ENCODE measurements at regions not wholly inside any gene's neighbourhood (a gene's known extent, or its start where the extent isn't known, plus 50 kb on each side); places are given as distances from the start of the nearest gene placed in this dataset.
"Not testable (repeated sequence)": the region's sequence is repeated elsewhere in the genome, so short reads cannot be mapped to it uniquely, and the experiment has no call there.

DNA sequence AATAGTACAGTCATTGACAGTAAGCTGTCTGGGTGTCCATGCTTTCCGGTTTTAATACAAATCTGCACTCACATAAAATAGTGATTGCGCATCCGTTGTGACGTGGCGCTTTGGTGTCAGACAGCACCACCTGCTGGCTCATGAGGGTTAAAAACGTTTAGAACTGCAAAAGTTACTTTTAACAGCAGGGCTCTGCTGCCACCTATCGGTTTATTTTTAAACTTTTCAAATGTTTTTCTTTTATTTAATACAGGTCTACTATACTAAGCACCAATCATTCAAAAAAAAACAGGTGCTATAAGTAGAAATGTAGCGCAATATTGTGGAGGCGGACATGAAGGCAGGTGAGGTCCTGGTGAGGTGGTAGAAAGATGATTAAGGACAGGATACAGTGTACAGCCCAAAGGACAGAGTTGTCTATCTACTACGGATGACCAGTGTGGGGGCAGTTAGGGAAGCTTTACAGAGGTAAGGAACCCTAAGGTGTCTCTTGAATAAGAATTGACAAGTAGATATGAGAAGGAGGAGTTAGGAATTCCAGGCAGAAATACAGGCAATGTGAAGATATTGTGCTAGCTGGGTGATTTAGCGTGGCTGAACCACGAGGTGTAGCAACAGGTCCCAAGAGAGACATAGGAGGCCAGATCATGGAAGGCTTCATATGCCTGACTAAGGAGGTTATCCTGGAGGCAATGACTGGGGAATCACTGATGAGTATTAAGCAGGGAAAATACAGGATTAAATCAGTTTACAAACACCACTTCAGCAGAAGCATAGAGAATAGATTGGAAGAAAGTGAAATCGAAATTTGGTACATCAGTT lies 91.5 kb upstream of the PRB2 start:
- POLR2A ChIA-PET: interaction anchor here (1.0 kb wide), 1 partner anchor 59 kb away, joined by 3 read pairs; no protein-coding TSS in a partner anchor

DNA sequence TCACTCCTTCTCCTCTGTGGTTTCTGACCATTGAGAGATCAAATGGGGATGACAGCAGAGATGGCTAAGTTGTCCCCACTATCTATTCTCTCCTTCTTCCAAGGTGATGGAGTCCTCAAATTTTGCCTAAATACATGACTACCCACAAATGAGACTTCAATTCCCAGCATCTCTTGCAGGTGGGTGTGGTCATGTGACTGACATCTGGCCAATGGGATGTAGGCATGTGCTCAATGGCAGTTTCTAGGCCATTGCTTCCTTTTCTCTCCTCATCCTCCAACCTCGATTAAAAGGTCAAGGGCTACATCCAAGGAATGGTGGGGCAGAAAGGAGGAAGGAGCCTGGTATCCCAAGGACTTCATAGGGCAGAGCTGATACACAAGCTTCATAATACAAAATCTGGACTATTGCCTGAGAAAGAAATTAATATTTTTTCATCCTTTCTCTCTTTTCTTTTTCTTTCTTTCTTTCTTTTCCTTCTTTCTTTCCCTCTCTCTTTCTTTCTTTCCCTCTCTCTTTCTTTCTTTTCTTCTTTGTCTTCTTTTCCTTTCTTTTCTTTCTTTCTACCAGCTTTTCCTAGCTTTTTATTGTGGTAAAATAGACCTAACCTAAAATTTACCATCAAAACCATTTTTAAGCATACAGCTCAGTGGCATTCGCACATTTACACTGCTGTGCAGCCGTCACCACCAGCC lies 100.9 kb upstream of the PRB2 start:
- Mint-ChIP-seq H3K27ac (no peak overlapping the region), H3K36me3 (no peaks in the 10 kb centered on the region), H3K4me3 (no peak overlapping the region), H3K27me3 (peaks cover 18 to 25% (median 22%) of the 10 kb centered on the region in 5 donors), H3K4me1 (peaks cover 0 to 6% (median 0%) of the 10 kb centered on the region in 7 donors), H3K9me3 (peaks cover 0 to 8% (median 3%) of the 10 kb centered on the region in 11 donors)
- no peaks in the 10 kb centered on the region for H3K4me1 ChIP-seq (ENCODE audit: control insufficient read depth in 2 of 2, insufficient read depth in 2 of 2, low read length in 2 of 2)
- ChIA-PET CTCF (interaction anchor here (1.2 kb wide), 1 partner anchor 9 kb away, joined by 10 read pairs; no protein-coding TSS in a partner anchor), POLR2A (no interaction called here)
- H3K27me3 ChIP-seq (ENCODE audit: control insufficient read depth in 2 of 2, insufficient read depth in 2 of 2, low read length in 2 of 2): no peaks in the 10 kb centered on the region
- H3K4me3 ChIP-seq (ENCODE audit: low read length): no peak overlapping the region
- DNase-seq: no peak
- no peaks in the 10 kb centered on the region for H3K36me3 ChIP-seq (ENCODE audit: control insufficient read depth in 2 of 3, insufficient read depth in 3 of 3, low read length in 3 of 3)
- no peaks in the 10 kb centered on the region for H3K9me3 ChIP-seq (ENCODE audit: control insufficient read depth in 2 of 3, low read length in 3 of 3)
- H3K27ac ChIP-seq (ENCODE audit: low read depth, low read length): no peak overlapping the region
- no peak for ATAC-seq
- intact Hi-C loops (cut with micrococcal nuclease): no loop called here

More for the DNA sequence above, 91.5 kb upstream of the PRB2 start:
- Mint-ChIP-seq H3K27ac (peak overlapping the region in 1 of 9 donors; percentile 37), H3K36me3 (no peaks in the 10 kb centered on the region), H3K27me3 (peaks cover 0 to 11% (median 0%) of the 10 kb centered on the region in 5 donors), H3K4me3 (peak overlapping the region in 3 of 10 donors; percentile 24 to 54 (median 28)), H3K4me1 (peaks cover 0 to 9% (median 7%) of the 10 kb centered on the region in 7 donors), H3K9me3 (no peaks in the 10 kb centered on the region)
- H3K9me3 ChIP-seq (ENCODE audit: control insufficient read depth in 2 of 3, low read length in 3 of 3): no peaks in the 10 kb centered on the region
- no peaks in the 10 kb centered on the region for H3K27me3 ChIP-seq (ENCODE audit: control insufficient read depth in 2 of 2, insufficient read depth in 2 of 2, low read length in 2 of 2)
- no peak overlapping the region for H3K27ac ChIP-seq (ENCODE audit: low read depth, low read length)
- peak; percentile 99 for ATAC-seq
- CTCF ChIA-PET: interaction anchor here (0.6 to 4.5 kb wide), 16 partner anchors 10 to 819 kb away, joined by 3 to 35 read pairs (median 4); no protein-coding TSS in a partner anchor
- H3K36me3 ChIP-seq (ENCODE audit: control insufficient read depth in 2 of 3, insufficient read depth in 3 of 3, low read length in 3 of 3): no peaks in the 10 kb centered on the region
- no peak overlapping the region for H3K4me3 ChIP-seq (ENCODE audit: low read length)
- no peaks in the 10 kb centered on the region for H3K4me1 ChIP-seq (ENCODE audit: control insufficient read depth in 2 of 2, insufficient read depth in 2 of 2, low read length in 2 of 2)
- intact Hi-C loops (cut with micrococcal nuclease): loop anchor here (1.0 to 10.0 kb wide), 12 partner anchors 58 to 1334 kb away; partner anchors contain the start of genes MAGOHB (in 1 of the 2) and TAS2R46 (in 1 of the 2)
- DNase-seq: peak; percentile 44 to 85 (median 78)

DNA sequence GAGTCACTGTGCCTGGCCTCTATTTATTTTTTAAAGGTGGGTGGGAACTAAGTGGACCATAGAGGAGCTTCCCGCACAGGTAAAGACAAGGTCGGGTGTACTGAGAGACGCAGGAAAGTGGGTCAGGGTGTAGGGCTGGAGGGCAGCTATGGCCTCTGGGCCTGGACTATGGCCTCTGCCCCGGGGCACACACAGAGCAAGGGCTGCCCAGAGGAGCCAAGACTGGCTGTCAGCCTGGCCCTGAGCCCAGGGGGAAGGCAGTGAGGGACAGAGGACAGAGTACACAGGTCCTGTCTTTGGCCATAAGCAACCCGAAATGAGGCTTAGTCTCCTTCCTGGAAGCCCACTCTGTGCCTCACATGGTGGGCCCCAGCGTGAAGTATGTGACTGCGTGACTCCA lies 102.1 kb upstream of the PRB2 start:
- Histone ChIP-seq H3K4me3 (ENCODE audit: low read length) (no peak overlapping the region), H3K27ac (ENCODE audit: low read depth, low read length) (no peak overlapping the region), H3K4me1 (ENCODE audit: control insufficient read depth in 2 of 2, insufficient read depth in 2 of 2, low read length in 2 of 2) (no peaks in the 10 kb centered on the region), H3K36me3 (ENCODE audit: control insufficient read depth in 2 of 3, insufficient read depth in 3 of 3, low read length in 3 of 3) (no peaks in the 10 kb centered on the region), H3K9me3 (ENCODE audit: control insufficient read depth in 2 of 3, low read length in 3 of 3) (no peaks in the 10 kb centered on the region), H3K27me3 (ENCODE audit: control insufficient read depth in 2 of 2, insufficient read depth in 2 of 2, low read length in 2 of 2) (no peaks in the 10 kb centered on the region)
- ChIA-PET POLR2A (no interaction called here), CTCF (interaction anchor here (0.6 to 1.2 kb wide), 3 partner anchors 10 to 606 kb away, joined by 3 to 10 read pairs (median 3); no protein-coding TSS in a partner anchor)
- Mint-ChIP-seq H3K4me1 (peaks cover 0 to 6% (median 0%) of the 10 kb centered on the region in 7 donors), H3K9me3 (peaks cover 0 to 13% (median 4%) of the 10 kb centered on the region in 11 donors), H3K36me3 (no peaks in the 10 kb centered on the region), H3K4me3 (no peak overlapping the region), H3K27ac (no peak overlapping the region), H3K27me3 (peaks cover 22 to 31% (median 25%) of the 10 kb centered on the region in 5 donors)
- intact Hi-C loops (cut with micrococcal nuclease): no loop called here
- ATAC-seq: no peak
- DNase-seq: no peak

DNA sequence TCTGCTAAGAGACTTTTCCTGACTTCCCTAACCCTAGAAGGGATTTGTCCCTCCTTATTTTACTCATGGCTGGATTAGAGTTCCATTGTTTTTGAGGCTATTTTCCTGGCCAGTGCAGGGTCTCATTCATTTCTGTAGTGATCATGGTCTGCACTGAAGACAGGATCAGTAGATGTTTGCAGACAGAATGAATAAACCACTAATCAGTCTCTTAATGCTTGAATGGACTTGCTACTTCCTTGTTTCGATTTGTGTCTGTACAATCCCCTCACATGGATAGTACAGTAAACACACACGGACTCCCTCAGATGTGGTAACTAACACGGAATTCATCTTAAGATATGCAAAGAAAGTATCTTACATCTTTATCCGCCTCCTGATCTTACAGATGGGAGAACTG lies 102.6 kb upstream of the PRB2 start:
- no peaks in the 10 kb centered on the region for H3K36me3 ChIP-seq (ENCODE audit: control insufficient read depth in 2 of 3, insufficient read depth in 3 of 3, low read length in 3 of 3)
- POLR2A ChIA-PET: no interaction called here
- H3K9me3 ChIP-seq (ENCODE audit: control insufficient read depth in 2 of 3, low read length in 3 of 3): no peaks in the 10 kb centered on the region
- H3K27ac Mint-ChIP-seq: no peak overlapping the region
- H3K27me3 Mint-ChIP-seq: peaks cover 22 to 36% (median 25%) of the 10 kb centered on the region in 5 donors
- no peak for DNase-seq
- H3K4me1 ChIP-seq (ENCODE audit: control insufficient read depth in 2 of 2, insufficient read depth in 2 of 2, low read length in 2 of 2): no peaks in the 10 kb centered on the region
- H3K4me1 Mint-ChIP-seq: peaks cover 0 to 6% (median 0%) of the 10 kb centered on the region in 7 donors
- no peaks in the 10 kb centered on the region for H3K36me3 Mint-ChIP-seq
- H3K9me3 Mint-ChIP-seq: peaks cover 0 to 13% (median 4%) of the 10 kb centered on the region in 11 donors
- intact Hi-C loops (cut with micrococcal nuclease): no loop called here
- CTCF ChIA-PET: interaction anchor here (0.6 kb wide), 2 partner anchors 13 to 607 kb away, joined by 3 read pairs; no protein-coding TSS in a partner anchor
- no peak overlapping the region for H3K4me3 Mint-ChIP-seq
- no peak overlapping the region for H3K27ac ChIP-seq (ENCODE audit: low read depth, low read length)
- no peak overlapping the region for H3K4me3 ChIP-seq (ENCODE audit: low read length)
- H3K27me3 ChIP-seq (ENCODE audit: control insufficient read depth in 2 of 2, insufficient read depth in 2 of 2, low read length in 2 of 2): no peaks in the 10 kb centered on the region
- no peak for ATAC-seq

DNA sequence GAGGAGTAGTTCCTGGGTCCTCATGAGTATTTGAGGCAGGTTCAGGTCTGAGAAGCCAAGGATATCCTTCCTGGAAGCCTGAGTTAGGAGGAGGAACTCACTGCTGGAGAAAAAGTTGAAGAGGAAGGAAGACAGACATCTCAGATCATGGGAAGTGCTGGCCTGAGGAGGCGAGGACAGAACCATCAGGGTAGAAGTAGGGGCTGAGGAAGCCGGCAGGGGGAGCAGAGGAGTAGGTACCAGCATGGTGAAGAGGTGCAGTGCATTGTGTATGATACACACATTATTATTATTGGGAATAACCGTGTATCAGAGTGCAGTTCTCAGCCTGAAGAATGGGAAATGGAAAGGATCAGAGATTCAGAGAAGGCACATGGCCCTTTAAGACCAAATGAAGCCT lies 103.2 kb upstream of the PRB2 start:
- H3K9me3 ChIP-seq (ENCODE audit: control insufficient read depth in 2 of 3, low read length in 3 of 3); CTCF ChIA-PET; H3K4me1 Mint-ChIP-seq; intact Hi-C loops (cut with micrococcal nuclease); H3K27me3 ChIP-seq (ENCODE audit: control insufficient read depth in 2 of 2, insufficient read depth in 2 of 2, low read length in 2 of 2); H3K36me3 Mint-ChIP-seq; H3K36me3 ChIP-seq (ENCODE audit: control insufficient read depth in 2 of 3, insufficient read depth in 3 of 3, low read length in 3 of 3); H3K4me1 ChIP-seq (ENCODE audit: control insufficient read depth in 2 of 2, insufficient read depth in 2 of 2, low read length in 2 of 2); H3K27ac Mint-ChIP-seq; H3K4me3 ChIP-seq (ENCODE audit: low read length); POLR2A ChIA-PET; H3K27ac ChIP-seq (ENCODE audit: low read depth, low read length); DNase-seq; ATAC-seq: not testable (repeated sequence)
- peaks cover 22 to 38% (median 25%) of the 10 kb centered on the region in 5 donors for H3K27me3 Mint-ChIP-seq
- H3K4me3 Mint-ChIP-seq: peak overlapping the region in 1 of 10 donors; percentile 23
- peaks cover 0 to 13% (median 4%) of the 10 kb centered on the region in 11 donors for H3K9me3 Mint-ChIP-seq

DNA sequence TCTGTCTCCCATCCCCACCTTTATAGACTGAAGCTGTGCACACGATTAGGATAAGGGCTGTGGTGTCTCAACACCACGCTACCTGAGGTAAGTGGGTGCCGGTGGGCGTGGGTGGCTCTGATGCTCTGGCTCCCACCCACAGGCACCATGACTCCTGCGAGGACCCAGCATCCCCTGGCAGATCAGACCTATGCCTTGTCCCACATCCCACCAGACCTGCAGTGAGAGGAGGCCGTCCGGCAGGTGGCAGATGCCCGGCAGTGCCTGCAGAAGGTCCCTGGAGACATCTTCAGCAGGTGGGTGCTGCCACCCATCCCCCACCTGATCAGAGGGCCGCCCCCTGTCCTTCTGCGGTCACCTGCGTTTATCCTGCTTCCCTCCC lies 104.4 kb upstream of the PRB2 start:
- Mint-ChIP-seq H3K27ac (no peak overlapping the region), H3K9me3 (peaks cover 0 to 13% (median 4%) of the 10 kb centered on the region in 11 donors), H3K4me3 (no peak overlapping the region), H3K27me3 (peaks cover 22 to 38% (median 25%) of the 10 kb centered on the region in 5 donors), H3K36me3 (no peaks in the 10 kb centered on the region), H3K4me1 (peaks cover 0 to 6% (median 0%) of the 10 kb centered on the region in 7 donors)
- H3K27me3 ChIP-seq (ENCODE audit: control insufficient read depth in 2 of 2, insufficient read depth in 2 of 2, low read length in 2 of 2): no peaks in the 10 kb centered on the region
- DNase-seq (no peak), ATAC-seq (no peak)
- no peak overlapping the region for H3K27ac ChIP-seq (ENCODE audit: low read depth, low read length)
- no peaks in the 10 kb centered on the region for H3K36me3 ChIP-seq (ENCODE audit: control insufficient read depth in 2 of 3, insufficient read depth in 3 of 3, low read length in 3 of 3)
- H3K9me3 ChIP-seq (ENCODE audit: control insufficient read depth in 2 of 3, low read length in 3 of 3): no peaks in the 10 kb centered on the region
- H3K4me3 ChIP-seq (ENCODE audit: low read length): no peak overlapping the region
- intact Hi-C loops (cut with micrococcal nuclease): loop anchor here in 1 of 2 donors (1.0 kb wide), 1 partner anchor 47 kb away; no protein-coding TSS in a partner anchor
- ChIA-PET CTCF (no interaction called here), POLR2A (interaction anchor here (1.1 kb wide), 1 partner anchor 56 kb away, joined by 4 read pairs; no protein-coding TSS in a partner anchor)
- H3K4me1 ChIP-seq (ENCODE audit: control insufficient read depth in 2 of 2, insufficient read depth in 2 of 2, low read length in 2 of 2): no peaks in the 10 kb centered on the region
